Gastrocnemius medialis (tissue), 4 donors: ENCODE measurements at regions not wholly inside any gene's neighbourhood (a gene's known extent, or its start where the extent isn't known, plus 50 kb on each side); places are given as distances from the start of the nearest gene placed in this dataset.

ENCODE experiments used
- ATAC-seq, 2 donors: fragments of 150-250 bp; one replicate each; pipeline ENCODE4 v1.9.1; 2016
- DNase-seq, 2 donors: peaks; one replicate each; pipeline ENCODE4 v3.0.0-alpha.2; 2019
- H3K27ac ChIP-seq, 4 donors: fragments of 200-600 bp; sonication (generic); 1 replicate in 1 of 4; 2 replicates in 3 of 4; pipeline ENCODE4 v1.5.1; 2016 to 2018; ENCODE audit warnings: mild to moderate bottlenecking in 2 of 4, moderate library complexity in 1 of 4
- H3K27me3 ChIP-seq, 3 donors: fragments of 200-600 bp; sonication (generic) in 2 of 3; 1 replicate in 1 of 3; 2 replicates in 2 of 3; pipeline versions ENCODE4 v1.5.1 to v1.6.0; 2016 to 2019; ENCODE audit warnings: mild to moderate bottlenecking in 1 of 3, moderate library complexity in 1 of 3
- H3K36me3 ChIP-seq, 2 donors: fragments of 200-600 bp; sonication (generic) in 1 of 2; one replicate each; pipeline ENCODE4 v1.5.1; 2017 to 2018
- H3K4me1 ChIP-seq, 2 donors: fragments of 200-600 bp; sonication (generic) in 1 of 2; one replicate each; pipeline ENCODE4 v1.5.1; 2016 to 2017; ENCODE audit warnings: mild to moderate bottlenecking in 2 of 2
- H3K4me3 ChIP-seq, 4 donors: fragments of 200-600 bp; sonication (generic) in 3 of 4; 1 replicate in 1 of 4; 2 replicates in 3 of 4; pipeline ENCODE4 v1.5.1; 2016 to 2019; ENCODE audit warnings: mild to moderate bottlenecking in 2 of 4
- H3K9me3 ChIP-seq, 3 donors: fragments of 200-600 bp; sonication (generic) in 2 of 3; 1 replicate in 1 of 3; 2 replicates in 2 of 3; pipeline ENCODE4 v1.5.1; 2016 to 2019
- POLR2A ChIP-seq, 2 donors: fragments of 450-650 bp; IDR thresholded peaks; one replicate each; pipeline ENCODE4 v1.6.1; 2017; ENCODE audit warnings: antibody characterized with exemption in 2 of 2, mild to moderate bottlenecking in 2 of 2, moderate library complexity in 2 of 2
- in situ Hi-C, 4 donors: fragments of 200-750 bp; cut with MboI; loops; one replicate each; pipeline versions ENCODE4 v1.15.0 to v1.8.0; 2017; ENCODE audit warnings: low sequenced_read_pairs in 4 of 4
- intact Hi-C: fragments of 100-400 bp; cut with DNase I; formaldehyde crosslinking; loops from one replicate; pipeline ENCODE4 v1.15.1; 2023; ENCODE audit warnings: low total_unique reads
- TF ChIP-seq, protein P1 (sequence below), 5 experiments: fragments of 450-650 bp in 3 of 5; fragments of 200-600 bp in 2 of 5; sonication (generic) in 2 of 5; IDR thresholded peaks in 4 of 5; conservative IDR thresholded peaks in 1 of 5; 1 replicate in 4 of 5; 2 replicates in 1 of 5; pipeline ENCODE4 v1.5.1; 2016 to 2019; ENCODE audit warnings: antibody characterized with exemption in 5 of 5, mild to moderate bottlenecking in 3 of 5, moderate library complexity in 3 of 5

DNA sequence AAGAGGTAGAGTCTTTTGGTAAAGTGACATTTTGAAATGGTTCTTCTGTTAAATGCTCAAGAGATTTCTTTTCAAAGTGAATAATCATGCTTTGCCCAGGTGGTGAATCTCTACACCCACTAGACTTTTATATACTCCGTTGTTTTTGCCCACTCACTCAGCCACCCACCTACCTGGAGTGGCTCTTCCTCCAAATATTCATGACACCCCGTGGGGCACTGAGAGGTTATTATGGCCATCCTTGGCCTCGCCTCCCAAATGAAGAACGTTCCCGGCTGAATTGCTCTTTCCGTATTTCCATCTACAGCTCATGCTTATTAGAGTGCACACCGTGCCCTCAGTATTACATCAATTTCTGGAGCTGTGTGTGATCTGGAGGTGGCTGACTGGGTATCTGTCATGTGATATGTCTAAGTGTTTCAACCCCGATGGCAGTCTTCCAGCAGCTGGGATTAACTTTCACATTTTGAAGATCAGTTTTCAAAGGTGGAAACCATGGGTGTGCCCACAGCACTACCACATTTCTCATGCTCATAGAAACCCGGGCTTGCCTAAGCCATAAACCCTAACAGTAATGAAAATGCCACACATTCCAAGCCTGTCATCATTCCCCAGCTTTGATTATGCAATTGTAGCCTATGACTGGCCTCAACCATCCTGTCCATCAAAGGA is 406.6 kb upstream of the MMADHC start:
- Histone ChIP-seq H3K4me3 (no peak overlapping the region), H3K27me3 (no peaks in the 10 kb centered on the region), H3K27ac (no peak overlapping the region), H3K4me1 (peaks cover 0 to 7% of the 10 kb centered on the region in 2 donors), H3K36me3 (no peaks in the 10 kb centered on the region), H3K9me3 (no peaks in the 10 kb centered on the region)
- DNase-seq = no peak
- ATAC-seq = no peak
- in situ Hi-C loops = no loop called here
- TF ChIP-seq POLR2A (IDR thresholded peaks at IDR 0.05) = no peak
- TF ChIP-seq, protein P1, sequence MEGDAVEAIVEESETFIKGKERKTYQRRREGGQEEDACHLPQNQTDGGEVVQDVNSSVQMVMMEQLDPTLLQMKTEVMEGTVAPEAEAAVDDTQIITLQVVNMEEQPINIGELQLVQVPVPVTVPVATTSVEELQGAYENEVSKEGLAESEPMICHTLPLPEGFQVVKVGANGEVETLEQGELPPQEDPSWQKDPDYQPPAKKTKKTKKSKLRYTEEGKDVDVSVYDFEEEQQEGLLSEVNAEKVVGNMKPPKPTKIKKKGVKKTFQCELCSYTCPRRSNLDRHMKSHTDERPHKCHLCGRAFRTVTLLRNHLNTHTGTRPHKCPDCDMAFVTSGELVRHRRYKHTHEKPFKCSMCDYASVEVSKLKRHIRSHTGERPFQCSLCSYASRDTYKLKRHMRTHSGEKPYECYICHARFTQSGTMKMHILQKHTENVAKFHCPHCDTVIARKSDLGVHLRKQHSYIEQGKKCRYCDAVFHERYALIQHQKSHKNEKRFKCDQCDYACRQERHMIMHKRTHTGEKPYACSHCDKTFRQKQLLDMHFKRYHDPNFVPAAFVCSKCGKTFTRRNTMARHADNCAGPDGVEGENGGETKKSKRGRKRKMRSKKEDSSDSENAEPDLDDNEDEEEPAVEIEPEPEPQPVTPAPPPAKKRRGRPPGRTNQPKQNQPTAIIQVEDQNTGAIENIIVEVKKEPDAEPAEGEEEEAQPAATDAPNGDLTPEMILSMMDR (IDR thresholded peaks at IDR 0.05 in 4 of 5, conservative IDR thresholded peaks at IDR 0.05 in 1 of 5) = no peak
- intact Hi-C loops = no loop called here

- TF ChIP-seq POLR2A (IDR thresholded peaks at IDR 0.05) = no peak
- TF ChIP-seq, protein P1 (IDR thresholded peaks at IDR 0.05 in 4 of 5, conservative IDR thresholded peaks at IDR 0.05 in 1 of 5) = no peak
- DNase-seq = no peak
- Histone ChIP-seq H3K4me1 (peaks cover 0 to 7% of the 10 kb centered on the region in 2 donors), H3K27me3 (no peaks in the 10 kb centered on the region), H3K9me3 (no peaks in the 10 kb centered on the region), H3K36me3 (no peaks in the 10 kb centered on the region), H3K27ac (no peak overlapping the region), H3K4me3 (no peak overlapping the region)
- in situ Hi-C loops = no loop called here
- ATAC-seq = no peak
- intact Hi-C loops = no loop called here
Observed at GRCh38 chr2:149993316-149993715, 405.7 kb upstream of the MMADHC start.

DNA sequence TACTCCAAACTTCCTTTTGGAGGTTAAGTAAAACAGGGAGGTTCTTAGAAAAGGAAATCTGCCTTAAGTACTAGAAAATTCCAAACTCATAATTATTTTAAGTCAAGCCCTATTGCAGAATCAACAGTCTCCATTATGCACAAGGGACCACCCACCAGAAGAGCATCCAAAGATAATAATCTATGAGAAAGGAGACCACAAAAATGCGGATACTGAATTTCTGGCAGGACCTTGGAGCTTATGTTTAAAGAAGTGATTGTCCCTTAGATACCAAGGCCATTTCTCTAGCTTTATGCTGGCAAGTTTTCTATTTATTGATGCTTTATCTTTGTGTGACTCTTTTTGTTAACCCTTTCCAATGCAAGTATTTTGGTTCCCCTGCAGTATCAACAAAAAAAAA is 404.0 kb upstream of the MMADHC start:
- in situ Hi-C loops (no loop called here), intact Hi-C loops (no loop called here)
- TF ChIP-seq, protein P1 (IDR thresholded peaks at IDR 0.05 in 4 of 5, conservative IDR thresholded peaks at IDR 0.05 in 1 of 5) = no peak
- no peak for TF ChIP-seq POLR2A (IDR thresholded peaks at IDR 0.05)
- Histone ChIP-seq H3K27me3 (no peaks in the 10 kb centered on the region), H3K4me1 (peaks cover 0 to 7% of the 10 kb centered on the region in 2 donors), H3K27ac (no peak overlapping the region), H3K4me3 (no peak overlapping the region), H3K36me3 (no peaks in the 10 kb centered on the region), H3K9me3 (no peaks in the 10 kb centered on the region)
- no peak for DNase-seq
- no peak for ATAC-seq

DNA sequence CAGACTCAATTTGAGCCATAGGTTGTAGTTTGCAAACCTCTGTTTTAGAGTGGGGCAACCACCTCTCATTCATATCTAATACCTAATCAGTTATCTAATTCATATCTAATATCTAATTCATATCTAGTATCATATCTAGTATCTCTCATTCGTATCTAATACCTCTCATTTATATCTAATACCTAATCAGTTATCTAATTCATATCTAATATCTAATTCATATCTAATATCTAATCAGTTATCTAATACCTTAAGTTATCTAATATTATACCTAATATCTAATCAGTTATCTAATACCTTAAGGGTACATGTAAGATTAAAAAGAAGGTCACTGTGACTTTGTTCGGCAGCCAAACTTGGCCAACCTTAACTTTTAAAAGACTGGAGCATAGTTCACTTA is 403.4 kb upstream of the MMADHC start:
- Histone ChIP-seq H3K27me3 (no peaks in the 10 kb centered on the region), H3K4me1 (peaks cover 0 to 7% of the 10 kb centered on the region in 2 donors), H3K36me3 (no peaks in the 10 kb centered on the region), H3K27ac (no peak overlapping the region), H3K4me3 (no peak overlapping the region), H3K9me3 (no peaks in the 10 kb centered on the region)
- TF ChIP-seq, protein P1 (IDR thresholded peaks at IDR 0.05 in 4 of 5, conservative IDR thresholded peaks at IDR 0.05 in 1 of 5) = no peak
- TF ChIP-seq POLR2A (IDR thresholded peaks at IDR 0.05) = no peak
- in situ Hi-C loops = no loop called here
- DNase-seq (no peak), ATAC-seq (no peak)
- intact Hi-C loops = no loop called here
